Glutamatergic neuron (in vitro differentiated cells): ENCODE measurements at regions not wholly inside any gene's neighbourhood (a gene's known extent, or its start where the extent isn't known, plus 50 kb on each side); places are given as distances from the start of the nearest gene placed in this dataset.

Experiments
- DNase-seq: peaks from one replicate; pipeline ENCODE4 v3.0.0; 2022
- H3K27ac Mint-ChIP-seq: one replicate; pipeline ENCODE4 v1.8.0; 2020; ENCODE audit warnings: mild to moderate bottlenecking, mixed read lengths, inconsistent platforms; ENCODE audit not compliant: unreplicated experiment
- H3K27me3 Mint-ChIP-seq: one replicate; pipeline ENCODE4 v1.8.0; 2020; ENCODE audit warnings: mild to moderate bottlenecking, moderate library complexity, mixed read lengths, inconsistent platforms; ENCODE audit not compliant: unreplicated experiment
- H3K36me3 Mint-ChIP-seq: one replicate; pipeline ENCODE4 v1.8.0; 2020; ENCODE audit warnings: mild to moderate bottlenecking, mixed read lengths, inconsistent platforms; ENCODE audit not compliant: unreplicated experiment
- H3K4me1 Mint-ChIP-seq: one replicate; pipeline ENCODE4 v1.8.0; 2020; ENCODE audit warnings: mild to moderate bottlenecking, low read depth, mixed read lengths, inconsistent platforms; ENCODE audit not compliant: unreplicated experiment
- H3K4me3 Mint-ChIP-seq: one replicate; pipeline ENCODE4 v1.8.0; 2020; ENCODE audit warnings: mild to moderate bottlenecking, mixed read lengths, inconsistent platforms; ENCODE audit not compliant: unreplicated experiment
- H3K9me3 Mint-ChIP-seq: one replicate; pipeline ENCODE4 v1.8.0; 2020; ENCODE audit warnings: mild to moderate bottlenecking, moderate library complexity, mixed read lengths, inconsistent platforms; ENCODE audit not compliant: unreplicated experiment
- TF ChIP-seq, protein P1 (sequence below): fragments of 200-600 bp; sonication (generic); IDR thresholded peaks from one replicate; pipeline ENCODE4 v1.5.0; 2021; ENCODE audit not compliant: partially characterized antibody, unreplicated experiment

DNA sequence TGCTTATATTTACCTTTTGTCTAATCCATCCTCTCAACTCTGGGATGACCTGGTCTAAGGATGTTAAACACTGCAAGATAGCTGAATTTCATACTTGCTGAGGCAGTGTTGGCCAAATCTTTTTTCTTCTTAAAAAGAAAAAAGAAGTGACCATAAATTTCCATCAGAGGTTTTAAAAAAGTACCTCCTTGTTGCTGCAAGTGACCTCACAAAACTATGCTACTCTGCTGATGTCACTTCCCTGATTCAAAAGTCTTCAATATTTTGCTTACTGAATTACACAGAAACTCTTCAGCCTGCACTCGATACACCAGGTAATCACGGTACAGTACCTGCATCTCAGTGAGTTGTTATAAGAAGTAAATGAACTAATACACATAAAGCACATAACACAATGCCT lies 107.2 kb upstream of the PRDM1 start:
- H3K27me3 Mint-ChIP-seq: peaks cover 12% of the 10 kb centered on the region
- TF ChIP-seq, protein P1, sequence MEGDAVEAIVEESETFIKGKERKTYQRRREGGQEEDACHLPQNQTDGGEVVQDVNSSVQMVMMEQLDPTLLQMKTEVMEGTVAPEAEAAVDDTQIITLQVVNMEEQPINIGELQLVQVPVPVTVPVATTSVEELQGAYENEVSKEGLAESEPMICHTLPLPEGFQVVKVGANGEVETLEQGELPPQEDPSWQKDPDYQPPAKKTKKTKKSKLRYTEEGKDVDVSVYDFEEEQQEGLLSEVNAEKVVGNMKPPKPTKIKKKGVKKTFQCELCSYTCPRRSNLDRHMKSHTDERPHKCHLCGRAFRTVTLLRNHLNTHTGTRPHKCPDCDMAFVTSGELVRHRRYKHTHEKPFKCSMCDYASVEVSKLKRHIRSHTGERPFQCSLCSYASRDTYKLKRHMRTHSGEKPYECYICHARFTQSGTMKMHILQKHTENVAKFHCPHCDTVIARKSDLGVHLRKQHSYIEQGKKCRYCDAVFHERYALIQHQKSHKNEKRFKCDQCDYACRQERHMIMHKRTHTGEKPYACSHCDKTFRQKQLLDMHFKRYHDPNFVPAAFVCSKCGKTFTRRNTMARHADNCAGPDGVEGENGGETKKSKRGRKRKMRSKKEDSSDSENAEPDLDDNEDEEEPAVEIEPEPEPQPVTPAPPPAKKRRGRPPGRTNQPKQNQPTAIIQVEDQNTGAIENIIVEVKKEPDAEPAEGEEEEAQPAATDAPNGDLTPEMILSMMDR: no peak

DNA sequence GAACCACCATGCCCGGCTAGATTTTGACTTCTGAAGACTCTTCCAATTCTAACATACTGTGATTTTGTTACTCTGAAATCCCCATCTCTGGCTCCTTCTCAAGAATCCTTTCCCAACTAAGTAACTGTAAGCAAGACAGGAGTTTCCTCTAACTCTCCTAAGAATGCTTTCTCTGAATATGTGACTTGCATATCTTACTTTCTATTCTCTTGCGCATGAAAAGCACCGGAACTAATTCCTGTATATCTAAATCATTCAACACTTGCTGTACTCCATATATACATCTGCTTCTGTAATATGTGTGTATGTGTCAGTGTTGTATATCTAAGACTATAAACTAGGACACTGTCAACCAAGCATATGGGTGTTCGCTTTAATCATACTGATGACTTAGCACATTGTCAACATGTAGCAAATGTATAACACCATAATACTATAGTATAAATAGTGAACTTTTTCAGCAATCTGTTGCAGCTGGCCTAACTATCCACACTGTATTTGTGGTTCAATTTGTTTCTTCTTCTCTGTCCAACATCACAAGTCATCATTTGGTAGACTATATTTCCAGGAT lies 108.1 kb upstream of the PRDM1 start:
- Mint-ChIP-seq H3K36me3 (peaks cover 10% of the 10 kb centered on the region), H3K27me3 (peaks cover 12% of the 10 kb centered on the region), H3K9me3 (peaks cover 4% of the 10 kb centered on the region), H3K4me1 (peaks cover 4% of the 10 kb centered on the region), H3K27ac (no peak overlapping the region), H3K4me3 (no peak overlapping the region)
- no peak for DNase-seq
- TF ChIP-seq, protein P1: no peak

More for the DNA sequence above, 107.2 kb upstream of the PRDM1 start:
- no peak for DNase-seq
- peaks cover 4% of the 10 kb centered on the region for H3K4me1 Mint-ChIP-seq
- peaks cover 10% of the 10 kb centered on the region for H3K36me3 Mint-ChIP-seq
- no peak overlapping the region for H3K4me3 Mint-ChIP-seq
- H3K9me3 Mint-ChIP-seq: peaks cover 4% of the 10 kb centered on the region
- H3K27ac Mint-ChIP-seq: no peak overlapping the region

DNA sequence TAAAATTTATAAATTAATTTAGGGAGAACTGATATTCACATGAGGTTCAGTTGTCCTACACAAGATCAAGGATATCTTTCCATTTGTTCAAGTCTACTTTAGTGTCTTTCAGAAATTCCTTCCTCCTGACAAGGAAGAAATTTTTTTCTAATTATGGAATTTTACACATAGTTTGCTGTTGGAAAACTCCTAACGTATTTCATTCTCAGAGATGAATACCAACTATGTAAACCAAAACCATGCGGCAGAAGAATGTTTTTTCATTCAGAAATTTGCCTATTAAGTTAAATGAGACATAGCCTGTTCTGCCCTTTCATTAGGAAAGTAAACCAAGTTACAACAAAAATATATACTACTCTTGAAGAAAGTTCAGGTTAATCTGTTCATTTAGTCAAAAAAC lies 111.2 kb upstream of the PRDM1 start:
- Mint-ChIP-seq H3K9me3 (no peaks in the 10 kb centered on the region), H3K27me3 (no peaks in the 10 kb centered on the region), H3K27ac (no peak overlapping the region), H3K36me3 (no peaks in the 10 kb centered on the region), H3K4me1 (no peaks in the 10 kb centered on the region), H3K4me3 (no peak overlapping the region)
- TF ChIP-seq, protein P1: no peak
- no peak for DNase-seq

DNA sequence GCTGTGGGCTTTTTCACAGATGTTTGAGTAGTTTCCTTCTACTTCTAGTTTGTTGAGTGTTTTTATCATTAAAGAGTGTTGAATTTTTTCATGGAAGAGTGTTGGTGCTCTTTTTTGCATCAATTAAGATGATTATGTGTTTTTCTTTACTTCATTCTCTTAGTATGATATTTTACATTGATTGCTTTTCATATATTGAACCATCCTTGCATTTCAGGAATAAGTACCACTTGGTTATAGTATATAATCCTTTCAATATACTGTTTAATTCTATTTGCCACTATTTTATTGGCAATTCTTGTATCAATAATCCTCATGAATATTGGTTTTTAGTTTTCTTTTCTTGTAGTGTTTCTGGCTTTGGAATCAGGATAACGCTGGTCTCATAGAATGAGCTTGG lies 113.7 kb upstream of the PRDM1 start:
- no peaks in the 10 kb centered on the region for H3K27me3 Mint-ChIP-seq
- TF ChIP-seq, protein P1: no peak
- peaks cover 1% of the 10 kb centered on the region for H3K9me3 Mint-ChIP-seq
- no peaks in the 10 kb centered on the region for H3K36me3 Mint-ChIP-seq
- DNase-seq: no peak
- no peak overlapping the region for H3K27ac Mint-ChIP-seq
- H3K4me3 Mint-ChIP-seq: no peak overlapping the region
- no peaks in the 10 kb centered on the region for H3K4me1 Mint-ChIP-seq

DNA sequence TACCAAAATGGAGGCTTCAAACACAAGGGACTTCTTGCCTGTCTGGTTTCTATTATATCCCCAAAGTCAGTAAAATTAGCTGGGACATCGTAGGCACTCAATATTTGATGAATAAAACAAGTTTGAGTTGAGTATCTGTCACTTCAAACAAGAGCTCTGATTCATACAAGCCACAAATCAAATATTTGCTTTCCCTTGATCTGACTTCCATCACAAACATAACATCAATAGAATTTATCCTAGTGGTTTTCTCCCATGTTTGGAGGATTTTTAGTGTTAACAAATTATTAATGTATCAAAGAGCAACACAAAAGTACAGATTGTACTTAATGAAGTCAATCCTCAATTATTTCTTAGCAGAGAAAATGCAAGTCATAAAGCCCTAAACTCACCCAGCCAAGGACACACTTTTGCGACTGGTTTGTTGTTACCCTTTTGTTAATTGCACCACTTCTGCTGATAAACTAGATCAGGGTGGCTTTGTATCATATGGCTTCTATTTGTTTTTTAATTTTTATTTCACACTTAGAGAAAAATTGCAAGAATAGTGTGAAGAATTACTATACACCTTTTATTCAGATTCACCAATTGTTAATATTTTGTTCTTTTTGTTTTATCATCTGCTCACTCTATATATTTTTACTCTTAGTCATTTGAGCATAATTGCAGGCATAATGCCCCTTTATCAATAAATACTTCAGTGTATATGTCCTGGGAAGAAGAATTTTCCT lies 117.4 kb upstream of the PRDM1 start:
- Mint-ChIP-seq H3K9me3 (peaks cover 1% of the 10 kb centered on the region), H3K27ac (no peak overlapping the region), H3K4me3 (no peak overlapping the region), H3K4me1 (no peaks in the 10 kb centered on the region), H3K27me3 (no peaks in the 10 kb centered on the region), H3K36me3 (no peaks in the 10 kb centered on the region)
- DNase-seq: no peak
- TF ChIP-seq, protein P1: no peak
